ENCODE measurements at regions not wholly inside any gene's neighbourhood (a gene's known extent, or its start where the extent isn't known, plus 50 kb on each side); places are given as distances from the start of the nearest gene placed in this dataset.

DNA sequence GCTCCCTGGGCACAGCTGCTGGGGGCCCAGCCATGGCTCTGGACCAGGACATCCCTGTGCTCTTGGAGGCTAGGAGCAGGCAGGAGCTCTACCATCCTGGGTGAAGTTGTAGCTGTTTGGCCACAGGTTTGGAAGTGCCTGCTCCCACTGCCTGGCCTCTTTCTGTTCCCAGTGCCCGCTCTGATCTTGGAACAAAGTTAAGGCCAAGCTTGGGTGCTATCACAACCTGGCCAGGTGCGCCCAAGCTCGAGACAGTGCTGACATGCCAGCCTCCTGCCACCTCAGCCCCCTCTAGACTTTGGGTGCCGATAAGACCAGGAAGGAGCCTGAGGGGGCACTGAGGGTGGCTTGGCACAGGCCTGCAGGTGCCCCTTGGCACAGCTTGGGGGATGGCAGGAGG, 686.1 kb upstream of the AADAT start:
- TF ChIP-seq, protein P1, sequence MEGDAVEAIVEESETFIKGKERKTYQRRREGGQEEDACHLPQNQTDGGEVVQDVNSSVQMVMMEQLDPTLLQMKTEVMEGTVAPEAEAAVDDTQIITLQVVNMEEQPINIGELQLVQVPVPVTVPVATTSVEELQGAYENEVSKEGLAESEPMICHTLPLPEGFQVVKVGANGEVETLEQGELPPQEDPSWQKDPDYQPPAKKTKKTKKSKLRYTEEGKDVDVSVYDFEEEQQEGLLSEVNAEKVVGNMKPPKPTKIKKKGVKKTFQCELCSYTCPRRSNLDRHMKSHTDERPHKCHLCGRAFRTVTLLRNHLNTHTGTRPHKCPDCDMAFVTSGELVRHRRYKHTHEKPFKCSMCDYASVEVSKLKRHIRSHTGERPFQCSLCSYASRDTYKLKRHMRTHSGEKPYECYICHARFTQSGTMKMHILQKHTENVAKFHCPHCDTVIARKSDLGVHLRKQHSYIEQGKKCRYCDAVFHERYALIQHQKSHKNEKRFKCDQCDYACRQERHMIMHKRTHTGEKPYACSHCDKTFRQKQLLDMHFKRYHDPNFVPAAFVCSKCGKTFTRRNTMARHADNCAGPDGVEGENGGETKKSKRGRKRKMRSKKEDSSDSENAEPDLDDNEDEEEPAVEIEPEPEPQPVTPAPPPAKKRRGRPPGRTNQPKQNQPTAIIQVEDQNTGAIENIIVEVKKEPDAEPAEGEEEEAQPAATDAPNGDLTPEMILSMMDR (IDR thresholded peaks at IDR 0.05), result no peak
- no peak for TF ChIP-seq POLR2A (IDR thresholded peaks at IDR 0.05)

All from right lobe of liver (tissue), 4 donors.